ENCODE measurements at regions not wholly inside any gene's neighbourhood (a gene's known extent, or its start where the extent isn't known, plus 50 kb on each side); places are given as distances from the start of the nearest gene placed in this dataset.

DNA sequence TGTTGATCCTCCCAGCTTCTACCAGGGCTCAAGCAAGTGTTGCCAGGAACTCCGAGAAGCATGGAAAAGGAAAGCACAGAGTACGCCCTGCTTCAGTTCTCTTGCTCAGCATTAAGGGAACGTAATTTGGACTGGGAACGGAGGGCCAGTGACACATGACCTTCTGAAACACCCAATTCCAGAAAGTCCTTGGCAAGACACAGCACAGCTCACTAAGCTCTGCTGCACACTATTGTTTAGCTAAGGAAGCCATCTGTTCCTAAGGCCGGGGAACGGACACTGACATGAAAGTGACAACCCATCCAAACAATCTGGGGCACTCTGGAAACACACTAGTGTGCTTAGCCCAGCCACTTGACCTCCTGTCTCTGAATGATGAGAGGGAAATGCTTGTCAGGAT is 56.9 kb upstream of the NXT1 start:
- TF ChIP-seq, protein P1, sequence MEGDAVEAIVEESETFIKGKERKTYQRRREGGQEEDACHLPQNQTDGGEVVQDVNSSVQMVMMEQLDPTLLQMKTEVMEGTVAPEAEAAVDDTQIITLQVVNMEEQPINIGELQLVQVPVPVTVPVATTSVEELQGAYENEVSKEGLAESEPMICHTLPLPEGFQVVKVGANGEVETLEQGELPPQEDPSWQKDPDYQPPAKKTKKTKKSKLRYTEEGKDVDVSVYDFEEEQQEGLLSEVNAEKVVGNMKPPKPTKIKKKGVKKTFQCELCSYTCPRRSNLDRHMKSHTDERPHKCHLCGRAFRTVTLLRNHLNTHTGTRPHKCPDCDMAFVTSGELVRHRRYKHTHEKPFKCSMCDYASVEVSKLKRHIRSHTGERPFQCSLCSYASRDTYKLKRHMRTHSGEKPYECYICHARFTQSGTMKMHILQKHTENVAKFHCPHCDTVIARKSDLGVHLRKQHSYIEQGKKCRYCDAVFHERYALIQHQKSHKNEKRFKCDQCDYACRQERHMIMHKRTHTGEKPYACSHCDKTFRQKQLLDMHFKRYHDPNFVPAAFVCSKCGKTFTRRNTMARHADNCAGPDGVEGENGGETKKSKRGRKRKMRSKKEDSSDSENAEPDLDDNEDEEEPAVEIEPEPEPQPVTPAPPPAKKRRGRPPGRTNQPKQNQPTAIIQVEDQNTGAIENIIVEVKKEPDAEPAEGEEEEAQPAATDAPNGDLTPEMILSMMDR (IDR thresholded peaks at IDR 0.05; ENCODE audit: extremely low read depth in 1 of 2, insufficient read depth in 1 of 2, low read depth in 1 of 2, low read length in 2 of 2): no peak
- TF ChIP-seq FOS (IDR thresholded peaks at IDR 0.05; ENCODE audit: borderline replicate concordance, insufficient read depth, low read length) (no peak), POLR2A (IDR thresholded peaks at IDR 0.05; ENCODE audit: low read depth, low read length) (no peak), JUN (IDR thresholded peaks at IDR 0.05; ENCODE audit: borderline replicate concordance, insufficient read depth, insufficient read length, low read depth) (no peak), POLR2AphosphoS5 (IDR thresholded peaks at IDR 0.05; ENCODE audit: insufficient read depth, low read depth, low read length) (no peak), EZH2 (IDR thresholded peaks at IDR 0.05; ENCODE audit: borderline replicate concordance, low read depth, low read length, severe bottlenecking) (no peak), MYC (IDR thresholded peaks at IDR 0.05; ENCODE audit: low read depth, low read length) (no peak), GATA2 (IDR thresholded peaks at IDR 0.05; ENCODE audit: insufficient read depth, insufficient read length, low read depth, low read length) (no peak)
- TF ChIP-seq, protein P2, sequence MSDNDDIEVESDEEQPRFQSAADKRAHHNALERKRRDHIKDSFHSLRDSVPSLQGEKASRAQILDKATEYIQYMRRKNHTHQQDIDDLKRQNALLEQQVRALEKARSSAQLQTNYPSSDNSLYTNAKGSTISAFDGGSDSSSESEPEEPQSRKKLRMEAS (IDR thresholded peaks at IDR 0.05; ENCODE audit: insufficient read depth, insufficient read length): no peak

All from endothelial cell of umbilical vein (primary cell).